Right lobe of liver (tissue), 4 donors: ENCODE measurements at regions not wholly inside any gene's neighbourhood (a gene's known extent, or its start where the extent isn't known, plus 50 kb on each side); places are given as distances from the start of the nearest gene placed in this dataset.

Experiments
- CTCF ChIP-seq, 4 donors: fragments of 200-600 bp in 3 of 4; fragments of 450-650 bp in 1 of 4; IDR thresholded peaks; one replicate each; pipeline versions ENCODE4 v1.5.1 to v1.8.0; 2016 to 2022; ENCODE audit warnings: antibody characterized with exemption in 4 of 4, mild to moderate bottlenecking in 2 of 4
- POLR2A ChIP-seq: fragments of 450-650 bp; IDR thresholded peaks from one replicate; pipeline ENCODE4 v1.6.1; 2017; ENCODE audit warnings: antibody characterized with exemption, mild to moderate bottlenecking
- donor health status: DM: no; HTN: no; CAD: no.
- donor health status: DM: no; HTN: no; CAD: no.
- donor health status: DM: no; HTN: yes; CAD: no.

GRCh38 chr21:38661889-38662568 lies 143.7 kb upstream of the ETS2 start:
- no peak for TF ChIP-seq CTCF (IDR thresholded peaks at IDR 0.05)
- TF ChIP-seq POLR2A, result no peak
